Fibroblast of lung (primary cell): ENCODE measurements at regions not wholly inside any gene's neighbourhood (a gene's known extent, or its start where the extent isn't known, plus 50 kb on each side); places are given as distances from the start of the nearest gene placed in this dataset.

Source experiments
- DNase-seq, 2 donors: peaks; one replicate each; pipeline versions ENCODE4 v3.0.0 to v3.0.0-alpha.2; 2010; ENCODE audit warnings: low read depth in 2 of 2
- H2AFZ ChIP-seq: 2 replicates; pipeline ENCODE4 v1.5.1; 2012; ENCODE audit warnings: low read length, control low read depth, inconsistent platforms
- H3K27ac ChIP-seq: 2 replicates; pipeline ENCODE4 v1.5.1; 2011; ENCODE audit warnings: low read length, control low read depth; ENCODE audit not compliant: insufficient read depth
- H3K27me3 ChIP-seq: 2 replicates; pipeline ENCODE4 v1.5.1; 2011; ENCODE audit warnings: mild to moderate bottlenecking, low read length; ENCODE audit not compliant: control insufficient read depth, insufficient read depth
- H3K36me3 ChIP-seq: 2 replicates; pipeline ENCODE4 v1.5.1; 2011; ENCODE audit warnings: low read length; ENCODE audit not compliant: control insufficient read depth, insufficient read depth
- H3K4me1 ChIP-seq: 2 replicates; pipeline ENCODE4 v1.5.1; 2011; ENCODE audit warnings: low read length; ENCODE audit not compliant: control insufficient read depth, insufficient read depth; ENCODE audit errors: extremely low read depth
- H3K4me2 ChIP-seq: 2 replicates; pipeline ENCODE4 v1.5.1; 2011; ENCODE audit warnings: low read length, control low read depth; ENCODE audit not compliant: insufficient read depth; ENCODE audit errors: extremely low read depth
- H3K4me3 ChIP-seq, 4 experiments: fragments of 200-600 bp in 1 of 4; sonication (generic) in 1 of 4; replicated peaks in 1 of 4; 2 replicates each; pipeline ENCODE4 v1.5.1; 2011 to 2016; ENCODE audit warnings: low read length in 4 of 4, low read depth in 3 of 4, mild to moderate bottlenecking in 3 of 4, control low read depth in 2 of 4, inconsistent platforms in 1 of 4, mixed read lengths in 1 of 4; ENCODE audit not compliant: insufficient read depth in 1 of 4; ENCODE audit errors: control extremely low read depth in 1 of 4
- H3K79me2 ChIP-seq: 2 replicates; pipeline ENCODE4 v1.5.1; 2012; ENCODE audit warnings: mild to moderate bottlenecking, low read length, inconsistent platforms; ENCODE audit not compliant: control insufficient read depth, insufficient read depth
- H3K9ac ChIP-seq: 2 replicates; pipeline ENCODE4 v1.5.1; 2011; ENCODE audit warnings: mild to moderate bottlenecking, low read length, control low read depth; ENCODE audit not compliant: insufficient read depth
- H3K9me3 ChIP-seq: 2 replicates; pipeline ENCODE4 v1.5.1; 2012; ENCODE audit warnings: low read depth, low read length; ENCODE audit not compliant: control insufficient read depth, insufficient read depth
- H4K20me1 ChIP-seq: 2 replicates; pipeline ENCODE4 v1.5.1; 2011; ENCODE audit warnings: low read length; ENCODE audit not compliant: control insufficient read depth, insufficient read depth; ENCODE audit errors: extremely low read depth
- CTCF ChIP-seq, 2 donors: IDR thresholded peaks in 1 of 2; conservative IDR thresholded peaks in 1 of 2; 1 replicate in 1 of 2; 2 replicates in 1 of 2; pipeline ENCODE4 v1.5.1; 2011 to 2012; ENCODE audit warnings: low read length in 2 of 2, control low read depth in 1 of 2, inconsistent platforms in 1 of 2, low read depth in 1 of 2, mild to moderate bottlenecking in 1 of 2
- EZH2 ChIP-seq: IDR thresholded peaks from 2 replicates; pipeline ENCODE4 v1.5.1; 2012; ENCODE audit warnings: low read length, control low read depth, mild to moderate bottlenecking; ENCODE audit errors: missing control alignments

- TF ChIP-seq EZH2 (no peak), CTCF (conservative IDR thresholded peaks at IDR 0.05 in 1 of 2, IDR thresholded peaks at IDR 0.05 in 1 of 2; ENCODE audit: low read depth in 1 of 2, low read length in 2 of 2) (no peak)
- Histone ChIP-seq H3K79me2 (no peaks in the 10 kb centered on the region), H3K9me3 (no peaks in the 10 kb centered on the region), H3K4me1 (no peaks in the 10 kb centered on the region), H3K9ac (no peak overlapping the region), H3K27me3 (no peaks in the 10 kb centered on the region), H2AFZ (no peak overlapping the region), H3K27ac (no peak overlapping the region), H3K4me3 (no peak overlapping the region), H3K4me2 (no peak overlapping the region), H3K36me3 (no peaks in the 10 kb centered on the region), H4K20me1 (no peaks in the 10 kb centered on the region)
- DNase-seq, result no peak
Measured at GRCh38 chr10:10927608-10928007, 90.1 kb upstream of the CELF2 start.

- no peaks in the 10 kb centered on the region for H4K20me1 ChIP-seq
- H3K9me3 ChIP-seq, result no peaks in the 10 kb centered on the region
- H3K27ac ChIP-seq, result no peak overlapping the region
Measured at GRCh38 chr10:10930979-10931743, 86.5 kb upstream of the CELF2 start.

GRCh38 chr10:10935032-10935431 lies 82.6 kb upstream of the CELF2 start:
- no peak for DNase-seq
- H3K4me1 ChIP-seq, result no peaks in the 10 kb centered on the region
- no peak overlapping the region for H2AFZ ChIP-seq
- H3K4me3 ChIP-seq, result no peak overlapping the region
- H3K27me3 ChIP-seq, result peaks cover 3% of the 10 kb centered on the region
- no peaks in the 10 kb centered on the region for H3K9me3 ChIP-seq
- H3K4me2 ChIP-seq, result no peak overlapping the region
- no peak overlapping the region for H3K9ac ChIP-seq
- no peaks in the 10 kb centered on the region for H3K36me3 ChIP-seq
- H3K27ac ChIP-seq, result no peak overlapping the region
- no peaks in the 10 kb centered on the region for H4K20me1 ChIP-seq
- H3K79me2 ChIP-seq, result no peaks in the 10 kb centered on the region
- TF ChIP-seq EZH2 (no peak), CTCF (conservative IDR thresholded peaks at IDR 0.05 in 1 of 2, IDR thresholded peaks at IDR 0.05 in 1 of 2; ENCODE audit: low read depth in 1 of 2, low read length in 2 of 2) (no peak)

More at GRCh38 chr10:10930979-10931743, 86.5 kb upstream of the CELF2 start:
- H3K4me3 ChIP-seq, result no peak overlapping the region
- H3K79me2 ChIP-seq, result no peaks in the 10 kb centered on the region
- H3K4me2 ChIP-seq, result no peak overlapping the region
- H2AFZ ChIP-seq, result no peak overlapping the region
- H3K4me1 ChIP-seq, result no peaks in the 10 kb centered on the region
- H3K36me3 ChIP-seq, result no peaks in the 10 kb centered on the region
- no peak overlapping the region for H3K9ac ChIP-seq
- H3K27me3 ChIP-seq, result no peaks in the 10 kb centered on the region
- TF ChIP-seq EZH2, result no peak
- TF ChIP-seq CTCF (conservative IDR thresholded peaks at IDR 0.05 in 1 of 2, IDR thresholded peaks at IDR 0.05 in 1 of 2; ENCODE audit: low read depth in 1 of 2, low read length in 2 of 2), result no peak
- DNase-seq, result no peak
